H9 (cell line): ENCODE measurements at regions not wholly inside any gene's neighbourhood (a gene's known extent, or its start where the extent isn't known, plus 50 kb on each side); places are given as distances from the start of the nearest gene placed in this dataset.

Source experiments
- DNase-seq: peaks from one replicate; pipeline ENCODE4 v3.0.0-alpha.2; 2017
- H2AFZ ChIP-seq: one replicate; pipeline ENCODE4 v1.6.1; 2013; ENCODE audit warnings: mild to moderate bottlenecking, low read length, control low read depth, moderate library complexity
- H2AK5ac ChIP-seq: 2 replicates; pipeline ENCODE4 v1.6.1; 2013; ENCODE audit warnings: low read length, control low read depth, mixed read lengths; ENCODE audit not compliant: insufficient read length
- H2BK120ac ChIP-seq: one replicate; pipeline ENCODE4 v1.6.1; 2013; ENCODE audit warnings: low read depth, mild to moderate bottlenecking, low read length, control low read depth, inconsistent platforms; ENCODE audit not compliant: poor library complexity, severe bottlenecking
- H2BK12ac ChIP-seq: 2 replicates; pipeline ENCODE4 v1.6.1; 2013; ENCODE audit warnings: low read length, control low read depth, mixed read lengths, low read depth; ENCODE audit not compliant: insufficient read length
- H2BK15ac ChIP-seq: 2 replicates; pipeline ENCODE4 v1.6.1; 2013; ENCODE audit warnings: low read depth, low read length, control low read depth
- H2BK20ac ChIP-seq: one replicate; pipeline ENCODE4 v1.6.1; 2013; ENCODE audit warnings: low read depth, mild to moderate bottlenecking, low read length, control low read depth, inconsistent platforms; ENCODE audit not compliant: poor library complexity, severe bottlenecking
- H2BK5ac ChIP-seq: 2 replicates; pipeline ENCODE4 v1.6.1; 2013; ENCODE audit warnings: low read length, control low read depth, mixed read lengths; ENCODE audit not compliant: insufficient read length
- H3K14ac ChIP-seq: 2 replicates; pipeline ENCODE4 v1.6.1; 2013; ENCODE audit warnings: low read length, control low read depth; ENCODE audit not compliant: insufficient read depth
- H3K18ac ChIP-seq: 2 replicates; pipeline ENCODE4 v1.6.1; 2013; ENCODE audit warnings: low read depth, mild to moderate bottlenecking, mixed read lengths, low read length, control low read depth; ENCODE audit not compliant: insufficient read length
- H3K23ac ChIP-seq: 2 replicates; pipeline ENCODE4 v1.6.1; 2013; ENCODE audit warnings: low read length, control low read depth, mixed read lengths, low read depth; ENCODE audit not compliant: insufficient read length
- H3K23me2 ChIP-seq: 2 replicates; pipeline ENCODE4 v1.6.1; 2013; ENCODE audit warnings: low read depth, mild to moderate bottlenecking, mixed read lengths, low read length, control low read depth; ENCODE audit not compliant: insufficient read length, poor library complexity, severe bottlenecking
- H3K27ac ChIP-seq: 2 replicates; pipeline ENCODE4 v1.5.1; 2013; ENCODE audit warnings: low read length, control low read depth, mixed read lengths, low read depth; ENCODE audit not compliant: insufficient read length
- H3K27me3 ChIP-seq: 2 replicates; pipeline ENCODE4 v1.6.1; 2013; ENCODE audit warnings: low read length, control low read depth, inconsistent platforms; ENCODE audit not compliant: insufficient read depth
- H3K4ac ChIP-seq: 2 replicates; pipeline ENCODE4 v1.6.1; 2013; ENCODE audit warnings: low read depth, mild to moderate bottlenecking, control low read depth, inconsistent platforms, low read length, moderate library complexity
- H3K4me1 ChIP-seq: 2 replicates; pipeline ENCODE4 v1.6.1; 2013; ENCODE audit warnings: low read length, control low read depth, inconsistent platforms; ENCODE audit not compliant: insufficient read depth
- H3K4me2 ChIP-seq: 2 replicates; pipeline ENCODE4 v1.6.1; 2013; ENCODE audit warnings: low read length, control low read depth, mixed read lengths; ENCODE audit not compliant: insufficient read length, insufficient read depth
- H3K56ac ChIP-seq: 2 replicates; pipeline ENCODE4 v1.6.1; 2013; ENCODE audit warnings: low read depth, mild to moderate bottlenecking, mixed read lengths, low read length, control low read depth; ENCODE audit not compliant: insufficient read length
- H3K79me1 ChIP-seq: 2 replicates; pipeline ENCODE4 v1.6.1; 2013; ENCODE audit warnings: low read depth, mild to moderate bottlenecking, moderate library complexity, low read length, control low read depth, inconsistent platforms; ENCODE audit not compliant: insufficient read depth, poor library complexity, severe bottlenecking
- H3K79me2 ChIP-seq: 2 replicates; pipeline ENCODE4 v1.6.1; 2013; ENCODE audit warnings: low read length, control low read depth, inconsistent platforms; ENCODE audit not compliant: insufficient read depth
- H3K9ac ChIP-seq: 2 replicates; pipeline ENCODE4 v1.6.1; 2013; ENCODE audit warnings: low read length, control low read depth, mixed read lengths; ENCODE audit not compliant: insufficient read length; ENCODE audit errors: extremely low read depth
- H3K9me3 ChIP-seq: one replicate; pipeline ENCODE4 v1.6.1; 2013; ENCODE audit warnings: low read depth, low read length, inconsistent platforms; ENCODE audit not compliant: control insufficient read depth
- H3T11ph ChIP-seq: one replicate; pipeline ENCODE4 v1.6.1; 2013; ENCODE audit warnings: mild to moderate bottlenecking, low read length, control low read depth, inconsistent platforms
- H4K20me1 ChIP-seq: one replicate; pipeline ENCODE4 v1.6.1; 2013; ENCODE audit not compliant: control insufficient read depth, insufficient read length, insufficient read depth
- H4K5ac ChIP-seq: 2 replicates; pipeline ENCODE4 v1.6.1; 2013; ENCODE audit warnings: low read depth, mild to moderate bottlenecking, mixed read lengths, low read length, control low read depth; ENCODE audit not compliant: insufficient read length
- H4K8ac ChIP-seq: replicated peaks from 2 replicates; pipeline ENCODE4 v1.6.1; 2013; ENCODE audit warnings: low read length, control low read depth, mixed read lengths, low read depth; ENCODE audit not compliant: insufficient read length
- H4K91ac ChIP-seq: 2 replicates; pipeline ENCODE4 v1.6.1; 2013; ENCODE audit warnings: low read depth, mild to moderate bottlenecking, moderate library complexity, mixed read lengths, low read length, control low read depth; ENCODE audit not compliant: insufficient read length
- H3K27ac Mint-ChIP-seq, 3 experiments: 2 replicates in 2 of 3; 3 replicates in 1 of 3; pipeline ENCODE4 v1.8.0; 2020 to 2021; ENCODE audit warnings: mixed read lengths in 3 of 3, mild to moderate bottlenecking in 1 of 3, moderate library complexity in 1 of 3
- H3K27me3 Mint-ChIP-seq: 2 replicates; pipeline ENCODE4 v1.8.0; 2021; ENCODE audit warnings: low read depth, mild to moderate bottlenecking, moderate library complexity, mixed read lengths
- H3K36me3 Mint-ChIP-seq, 3 experiments: 2 replicates in 2 of 3; 3 replicates in 1 of 3; pipeline ENCODE4 v1.8.0; 2020 to 2021; ENCODE audit warnings: low read depth in 3 of 3, mixed read lengths in 3 of 3; ENCODE audit not compliant: insufficient read depth in 1 of 3
- H3K4me1 Mint-ChIP-seq, 2 experiments: 2 replicates each; pipeline ENCODE4 v1.8.0; 2020; ENCODE audit warnings: mixed read lengths in 2 of 2
- H3K4me3 Mint-ChIP-seq, 2 experiments: 2 replicates in 1 of 2; 3 replicates in 1 of 2; pipeline ENCODE4 v1.8.0; 2020 to 2021; ENCODE audit warnings: mild to moderate bottlenecking in 2 of 2, mixed read lengths in 2 of 2, moderate library complexity in 1 of 2
- H3K9me3 Mint-ChIP-seq, 2 experiments: 2 replicates in 1 of 2; 3 replicates in 1 of 2; pipeline ENCODE4 v1.8.0; 2020; ENCODE audit warnings: mild to moderate bottlenecking in 2 of 2, mixed read lengths in 2 of 2, moderate library complexity in 1 of 2
- CTCF ChIP-seq: fragments of 200-600 bp; sonication (generic); conservative IDR thresholded peaks from 3 replicates; pipeline ENCODE4 v1.8.0; 2021; ENCODE audit warnings: antibody characterized with exemption, mild to moderate bottlenecking
- WGBS: extraction: QIAGEN DNeasy Blood & Tissue Kit; methylation state at CpG from one replicate; pipeline ENCODE4 v1.1.7; 2013; ENCODE audit warnings: missing lambda C conversion rate, low lambda C conversion rate, mixed read lengths; ENCODE audit not compliant: insufficient read length; ENCODE audit errors: extremely low coverage; 5-methylcytosine and 5-hydroxymethylcytosine counted together

DNA sequence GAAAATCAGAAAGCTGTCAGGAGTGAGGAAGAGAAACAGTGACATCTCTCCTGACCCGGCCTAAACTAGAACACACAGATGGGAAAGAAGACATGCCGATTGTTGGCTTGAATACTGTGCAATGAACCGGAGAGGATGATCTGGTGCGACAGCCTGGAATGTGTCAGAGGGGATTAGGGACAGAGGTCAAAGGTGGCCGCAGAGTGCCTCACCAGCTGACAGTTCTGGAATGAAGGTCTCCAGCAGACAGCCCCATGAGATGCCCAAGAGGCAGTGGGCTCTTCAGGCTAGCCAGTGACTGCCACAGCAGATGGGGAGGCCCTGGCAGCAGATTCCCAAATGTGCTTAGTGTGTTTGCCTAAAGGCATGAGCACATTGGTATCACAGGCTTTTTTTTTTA is 623.2 kb downstream of the CDH8 start:
- Mint-ChIP-seq H3K27ac (no peak overlapping the region; a peak in 1 of 7 replicates), H3K36me3 (no peaks in the 10 kb centered on the region), H3K27me3 (no peaks in the 10 kb centered on the region), H3K4me1 (no peaks in the 10 kb centered on the region), H3K9me3 (no peaks in the 10 kb centered on the region), H3K4me3 (no peak overlapping the region)
- no peak overlapping the region for H3K4ac ChIP-seq
- H3K79me2 ChIP-seq: no peaks in the 10 kb centered on the region
- H2BK5ac ChIP-seq: no peak overlapping the region
- no peak overlapping the region for H3K4me2 ChIP-seq
- no peak overlapping the region for H2AK5ac ChIP-seq
- no CpG with 5 or more reads among the region's 5 CpGs for WGBS
- TF ChIP-seq CTCF: no peak
- H4K91ac ChIP-seq: no peak overlapping the region
- no peaks in the 10 kb centered on the region for H4K20me1 ChIP-seq
- H2AFZ ChIP-seq: no peak overlapping the region
- H2BK20ac ChIP-seq: no peak overlapping the region
- no peaks in the 10 kb centered on the region for H3K23me2 ChIP-seq
- H3K14ac ChIP-seq: no peak overlapping the region
- no peaks in the 10 kb centered on the region for H3K9me3 ChIP-seq
- no peak overlapping the region for H3K27ac ChIP-seq
- no peak overlapping the region for H2BK15ac ChIP-seq
- H3K9ac ChIP-seq: no peak overlapping the region
- no peaks in the 10 kb centered on the region for H3K79me1 ChIP-seq
- H3K23ac ChIP-seq: no peak overlapping the region
- DNase-seq: no peak
- no peak overlapping the region for H3T11ph ChIP-seq
- no peak overlapping the region for H2BK12ac ChIP-seq
- no peak overlapping the region for H4K8ac ChIP-seq
- H3K27me3 ChIP-seq: no peaks in the 10 kb centered on the region
- H2BK120ac ChIP-seq: no peak overlapping the region
- H3K18ac ChIP-seq: no peak overlapping the region
- no peak overlapping the region for H3K56ac ChIP-seq
- H3K4me1 ChIP-seq: no peaks in the 10 kb centered on the region
- H4K5ac ChIP-seq: no peak overlapping the region
